ENCODE measurements at regions not wholly inside any gene's neighbourhood (a gene's known extent, or its start where the extent isn't known, plus 50 kb on each side); places are given as distances from the start of the nearest gene placed in this dataset.

GRCh38 chr7:53302496-53303246, 267.2 kb downstream of the POM121L12 start:
- H3K4me1 ChIP-seq (replicated peaks in 1 of 2; ENCODE audit: control insufficient read depth in 2 of 2, insufficient read depth in 2 of 2, low read length in 2 of 2): no peaks in the 10 kb centered on the region
- in situ Hi-C loops (cut with MboI): no loop called here
- no peaks in the 10 kb centered on the region for H3K79me2 ChIP-seq (ENCODE audit: control insufficient read depth, insufficient read depth, low read length)
- WGBS (ENCODE audit: insufficient coverage, low coverage, missing lambda C conversion rate): 1% methylated on average over 4 of the region's 4 CpGs
- no peak for ATAC-seq
- no TSS peak for BruUV-seq (replicated peaks)
- intact Hi-C loops (cut with micrococcal nuclease): no loop called here
- TF ChIP-seq BRD4 (IDR thresholded peaks at IDR 0.05): no peak
- no peaks in the 10 kb centered on the region for H3K9me1 ChIP-seq (ENCODE audit: control insufficient read depth, insufficient read depth, low read length)
- ChIA-PET POLR2A (no interaction called here), CTCF (ENCODE audit: low intra/inter-chr PET ratio) (no interaction called here)
- H3K9ac ChIP-seq (ENCODE audit: insufficient read depth in 1 of 2, low read depth in 2 of 2, low read length in 2 of 2): no peak overlapping the region
- H2AFZ ChIP-seq (ENCODE audit: low read depth, low read length): no peak overlapping the region
- no peak overlapping the region for H3K27ac ChIP-seq (ENCODE audit: extremely low read depth, low read depth, low read length)
- no peaks in the 10 kb centered on the region for H3K36me3 ChIP-seq (ENCODE audit: control insufficient read depth, insufficient read depth, low read length)
- no peak for DNase-seq (ENCODE audit: extremely low read depth in 1 of 4, low spot score in 3 of 4)
- H3K9me3 ChIP-seq (replicated peaks; ENCODE audit: control insufficient read depth, insufficient read depth, low read depth, low read length): no peaks in the 10 kb centered on the region
- no peaks in the 10 kb centered on the region for H3K27me3 ChIP-seq (ENCODE audit: control insufficient read depth in 2 of 2, insufficient read depth in 2 of 2, low read length in 2 of 2)
- no peak for FAIRE-seq
- no peak overlapping the region for H3K4me2 ChIP-seq (ENCODE audit: insufficient read depth, low read length)
- H4K20me1 ChIP-seq (replicated peaks; ENCODE audit: control insufficient read depth, insufficient read depth, low read length): no peaks in the 10 kb centered on the region
- H3K4me3 ChIP-seq: no peak overlapping the region

GRCh38 chr7:53303781-53304180, 268.3 kb downstream of the POM121L12 start:
- ChIA-PET CTCF (ENCODE audit: low intra/inter-chr PET ratio) (no interaction called here), POLR2A (no interaction called here)
- in situ Hi-C loops (cut with MboI) (no loop called here), intact Hi-C loops (cut with micrococcal nuclease) (no loop called here)
- Histone ChIP-seq H3K9me3 (replicated peaks; ENCODE audit: control insufficient read depth, insufficient read depth, low read depth, low read length) (no peaks in the 10 kb centered on the region), H4K20me1 (replicated peaks; ENCODE audit: control insufficient read depth, insufficient read depth, low read length) (no peaks in the 10 kb centered on the region), H3K9me1 (ENCODE audit: control insufficient read depth, insufficient read depth, low read length) (no peaks in the 10 kb centered on the region), H3K27ac (ENCODE audit: extremely low read depth, low read depth, low read length) (no peak overlapping the region), H3K4me1 (replicated peaks in 1 of 2; ENCODE audit: control insufficient read depth in 2 of 2, insufficient read depth in 2 of 2, low read length in 2 of 2) (no peaks in the 10 kb centered on the region), H3K79me2 (ENCODE audit: control insufficient read depth, insufficient read depth, low read length) (no peaks in the 10 kb centered on the region), H3K27me3 (ENCODE audit: control insufficient read depth in 2 of 2, insufficient read depth in 2 of 2, low read length in 2 of 2) (no peaks in the 10 kb centered on the region), H3K4me2 (ENCODE audit: insufficient read depth, low read length) (no peak overlapping the region), H3K4me3 (no peak overlapping the region), H3K9ac (ENCODE audit: insufficient read depth in 1 of 2, low read depth in 2 of 2, low read length in 2 of 2) (no peak overlapping the region), H2AFZ (ENCODE audit: low read depth, low read length) (no peak overlapping the region), H3K36me3 (ENCODE audit: control insufficient read depth, insufficient read depth, low read length) (no peaks in the 10 kb centered on the region)
- DNase-seq (ENCODE audit: extremely low read depth in 1 of 4, low spot score in 3 of 4) (no peak), FAIRE-seq (no peak), ATAC-seq (no peak)
- TF ChIP-seq FOXJ3 (CRISPR knock-in tag; IDR thresholded peaks at IDR 0.05): no peak
- no peak for TF ChIP-seq PHB2 (IDR thresholded peaks at IDR 0.05; ENCODE audit: low read depth)
- no peak for TF ChIP-seq RAD51 (IDR thresholded peaks at IDR 0.05; ENCODE audit: borderline replicate concordance, low read depth)
- no peak for TF ChIP-seq THRB (CRISPR knock-in tag; conservative IDR thresholded peaks at IDR 0.05)
- no peak for TF ChIP-seq HIVEP1 (CRISPR knock-in tag; IDR thresholded peaks at IDR 0.05)
- TF ChIP-seq ZNF140 (CRISPR knock-in tag; IDR thresholded peaks at IDR 0.05): no peak
- no peak for TF ChIP-seq SMARCE1 (IDR thresholded peaks at IDR 0.05)
- no peak for TF ChIP-seq PTTG1 (tag; IDR thresholded peaks at IDR 0.05; ENCODE audit: low read depth)
- no peak for TF ChIP-seq RNF2 (IDR thresholded peaks at IDR 0.05)
- no peak for TF ChIP-seq BRD4 (IDR thresholded peaks at IDR 0.05)
- no peak for TF ChIP-seq POLR3A (IDR thresholded peaks at IDR 0.05; ENCODE audit: borderline replicate concordance, extremely low read depth, insufficient read depth, insufficient read length)
- no peak for TF ChIP-seq ZBTB49 (CRISPR knock-in tag; IDR thresholded peaks at IDR 0.05; ENCODE audit: borderline replicate concordance)
- WGBS (ENCODE audit: insufficient coverage, low coverage, missing lambda C conversion rate): 0% methylated on average over 2 of the region's 2 CpGs
- no TSS peak for BruUV-seq (replicated peaks)
